Liver (tissue), 8 donors: ENCODE measurements at regions not wholly inside any gene's neighbourhood (a gene's known extent, or its start where the extent isn't known, plus 50 kb on each side); places are given as distances from the start of the nearest gene placed in this dataset.
A peak's percentile ranks its signal among the peaks of the same experiment; 100 is the strongest.

Experiments used
- DNase-seq: peaks from one replicate; pipeline ENCODE4 v3.0.0-alpha.2; 2017; ENCODE audit warnings: low spot score
- H3K27ac ChIP-seq, 2 donors: one replicate each; pipeline ENCODE4 v1.7.0; 2013; ENCODE audit warnings: inconsistent platforms in 2 of 2, low read length in 2 of 2, control low read depth in 1 of 2, low read depth in 1 of 2, mild to moderate bottlenecking in 1 of 2
- H3K27me3 ChIP-seq, 4 donors: one replicate each; pipeline versions ENCODE4 v1.6.1 to v1.7.0; 2013; ENCODE audit warnings: low read length in 3 of 4, inconsistent platforms in 1 of 4, mild to moderate bottlenecking in 1 of 4, moderate library complexity in 1 of 4; ENCODE audit not compliant: control insufficient read depth in 4 of 4, insufficient read depth in 4 of 4
- H3K36me3 ChIP-seq, 4 donors: one replicate each; pipeline versions ENCODE4 v1.6.1 to v1.7.0; 2013; ENCODE audit warnings: low read length in 3 of 4, mild to moderate bottlenecking in 3 of 4, low read depth in 1 of 4, moderate library complexity in 1 of 4; ENCODE audit not compliant: control insufficient read depth in 4 of 4, insufficient read depth in 3 of 4
- H3K4me1 ChIP-seq, 4 donors: one replicate each; pipeline versions ENCODE4 v1.6.1 to v1.7.0; 2013; ENCODE audit warnings: low read length in 3 of 4, mild to moderate bottlenecking in 3 of 4, moderate library complexity in 1 of 4; ENCODE audit not compliant: control insufficient read depth in 4 of 4, insufficient read depth in 4 of 4
- H3K4me3 ChIP-seq, 3 donors: one replicate each; pipeline versions ENCODE4 v1.6.1 to v1.7.0; 2013; ENCODE audit warnings: low read length in 3 of 3, control low read depth in 1 of 3, low read depth in 1 of 3, mild to moderate bottlenecking in 1 of 3
- H3K9ac ChIP-seq, 2 donors: one replicate each; pipeline ENCODE4 v1.7.0; 2013; ENCODE audit warnings: low read length in 2 of 2, mild to moderate bottlenecking in 2 of 2, moderate library complexity in 2 of 2, control low read depth in 1 of 2, low read depth in 1 of 2
- H3K9me3 ChIP-seq, 4 donors: one replicate each; pipeline versions ENCODE4 v1.6.1 to v1.7.0; 2013; ENCODE audit warnings: low read length in 3 of 4; ENCODE audit not compliant: control insufficient read depth in 4 of 4
- EGR1 ChIP-seq, 2 donors: IDR thresholded peaks; 2 replicates each; pipeline ENCODE4 v1.6.1; 2016 to 2018; ENCODE audit warnings: antibody characterized with exemption in 2 of 2, low read depth in 2 of 2
- FOXA1 ChIP-seq: IDR thresholded peaks from 2 replicates; pipeline ENCODE4 v1.6.1; 2016; ENCODE audit warnings: antibody characterized with exemption
- FOXA2 ChIP-seq: IDR thresholded peaks from 2 replicates; pipeline ENCODE4 v1.6.1; 2016; ENCODE audit warnings: antibody characterized with exemption
- GABPA ChIP-seq, 2 donors: IDR thresholded peaks in 1 of 2; conservative IDR thresholded peaks in 1 of 2; 2 replicates each; pipeline ENCODE4 v1.6.1; 2016; ENCODE audit warnings: antibody characterized with exemption in 2 of 2, mild to moderate bottlenecking in 1 of 2, moderate library complexity in 1 of 2
- HNF4A ChIP-seq, 2 donors: conservative IDR thresholded peaks; 2 replicates each; pipeline ENCODE4 v1.6.1; 2016; ENCODE audit warnings: antibody characterized with exemption in 2 of 2, mild to moderate bottlenecking in 2 of 2
- HNF4G ChIP-seq: IDR thresholded peaks from 2 replicates; pipeline ENCODE4 v1.6.1; 2016; ENCODE audit warnings: antibody characterized with exemption
- JUND ChIP-seq, 2 donors: IDR thresholded peaks; 2 replicates each; pipeline ENCODE4 v1.6.1; 2016; ENCODE audit warnings: antibody characterized with exemption in 2 of 2
- NR2F2 ChIP-seq: IDR thresholded peaks from 2 replicates; pipeline ENCODE4 v1.6.1; 2016; ENCODE audit warnings: antibody characterized with exemption
- RAD21 ChIP-seq, 2 donors: IDR thresholded peaks; 2 replicates each; pipeline ENCODE4 v1.6.1; 2016; ENCODE audit warnings: antibody characterized with exemption in 2 of 2, mild to moderate bottlenecking in 2 of 2
- RXRA ChIP-seq, 2 donors: IDR thresholded peaks; 2 replicates each; pipeline ENCODE4 v1.6.1; 2017 to 2018; ENCODE audit warnings: antibody characterized with exemption in 2 of 2, mild to moderate bottlenecking in 1 of 2
- SP1 ChIP-seq: IDR thresholded peaks from 2 replicates; pipeline ENCODE4 v1.6.1; 2018; ENCODE audit warnings: antibody characterized with exemption, mild to moderate bottlenecking
- TAF1 ChIP-seq: conservative IDR thresholded peaks from 2 replicates; pipeline ENCODE4 v1.6.1; 2016; ENCODE audit warnings: antibody characterized with exemption, mild to moderate bottlenecking
- YY1 ChIP-seq: IDR thresholded peaks from 2 replicates; pipeline ENCODE4 v1.6.1; 2016; ENCODE audit warnings: antibody characterized with exemption, mild to moderate bottlenecking
- WGBS: extraction: QIAGEN DNeasy Blood & Tissue Kit; methylation state at CpG from one replicate; pipeline ENCODE4 v1.1.7; 2013; 5-methylcytosine and 5-hydroxymethylcytosine counted together
- TF ChIP-seq, protein P1 (sequence below): IDR thresholded peaks from 2 replicates; pipeline ENCODE4 v1.6.1; 2016; ENCODE audit warnings: antibody characterized with exemption
- TF ChIP-seq, protein P2 (sequence below): fragments of 150-350 bp; IDR thresholded peaks from 2 replicates; pipeline ENCODE4 v1.5.1; 2017; ENCODE audit warnings: improper control_type of control experiment, low read depth, low read length; ENCODE audit not compliant: missing input control
- TF ChIP-seq, protein P3 (sequence below): IDR thresholded peaks from 2 replicates; pipeline ENCODE4 v1.6.1; 2016; ENCODE audit warnings: antibody characterized with exemption
- TF ChIP-seq, protein P4 (sequence below): IDR thresholded peaks from 2 replicates; pipeline ENCODE4 v1.6.1; 2016; ENCODE audit warnings: antibody characterized with exemption, mild to moderate bottlenecking
- TF ChIP-seq, protein P5 (sequence below): IDR thresholded peaks from 2 replicates; pipeline ENCODE4 v1.6.1; 2016; ENCODE audit warnings: antibody characterized with exemption
- donor health status: healthy.
- donor health status: healthy.
- donor health status: healthy.
- donor health status: healthy.
- donor health status: healthy.

DNA sequence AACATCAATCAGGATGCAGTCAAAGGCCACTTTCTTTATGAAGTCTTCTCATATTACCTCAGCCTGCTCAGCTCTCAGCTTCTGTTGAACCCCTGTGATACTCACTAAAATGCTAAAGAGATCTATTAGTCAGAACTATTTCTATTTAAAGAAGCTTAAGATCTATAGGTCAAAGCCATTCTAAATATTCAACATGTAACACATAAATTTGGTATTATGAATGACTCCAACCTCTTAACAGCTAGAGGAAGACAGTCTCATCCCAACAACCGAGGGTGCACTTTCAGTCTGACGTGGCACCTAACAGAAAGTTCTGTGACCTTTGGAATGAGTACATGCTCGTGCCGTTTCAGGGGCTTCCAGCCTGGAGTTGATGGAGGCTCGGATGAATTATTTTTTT is 301.5 kb upstream of the VLDLR start:
- Histone ChIP-seq H3K27me3 (no peaks in the 10 kb centered on the region), H3K9me3 (no peaks in the 10 kb centered on the region), H3K4me3 (no peak overlapping the region), H3K27ac (no peak overlapping the region), H3K4me1 (no peaks in the 10 kb centered on the region), H3K9ac (no peak overlapping the region), H3K36me3 (no peaks in the 10 kb centered on the region)
- no peak for DNase-seq
- WGBS, result 51% methylated on average over 5 of the region's 5 CpGs
- TF ChIP-seq TAF1 (no peak), HNF4A (conservative IDR thresholded peaks at IDR 0.05) (peak in 1 of 2 donors; percentile 17)

DNA sequence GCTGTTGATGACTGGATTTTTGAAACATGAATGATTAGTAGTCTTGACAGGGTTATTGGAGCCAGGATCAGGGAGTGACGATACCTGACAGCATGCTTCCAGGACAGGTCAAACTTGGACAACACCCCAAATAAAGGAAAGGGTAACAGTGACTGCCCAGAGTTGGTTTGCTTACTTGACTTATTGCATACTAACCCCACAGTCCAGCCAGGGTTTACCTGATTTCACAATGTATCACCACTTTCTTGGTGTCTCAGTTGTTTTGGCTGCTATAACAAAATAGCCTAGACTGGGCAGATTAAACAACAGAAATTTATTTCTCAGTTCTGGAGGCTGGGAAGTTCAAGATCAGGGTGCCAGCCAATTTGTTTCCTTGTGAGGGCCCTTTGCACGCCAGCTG is 301.0 kb upstream of the VLDLR start:
- TF ChIP-seq, protein P1, sequence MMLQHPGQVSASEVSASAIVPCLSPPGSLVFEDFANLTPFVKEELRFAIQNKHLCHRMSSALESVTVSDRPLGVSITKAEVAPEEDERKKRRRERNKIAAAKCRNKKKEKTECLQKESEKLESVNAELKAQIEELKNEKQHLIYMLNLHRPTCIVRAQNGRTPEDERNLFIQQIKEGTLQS, result no peak
- TF ChIP-seq HNF4G, result no peak
- peak in 1 of 2 donors; percentile 3 for TF ChIP-seq HNF4A (conservative IDR thresholded peaks at IDR 0.05)
- TF ChIP-seq FOXA1, result no peak
- no peak for TF ChIP-seq GABPA (IDR thresholded peaks at IDR 0.05 in 1 of 2, conservative IDR thresholded peaks at IDR 0.05 in 1 of 2)
- peak in 1 of 2 donors; percentile 54 for TF ChIP-seq RXRA (IDR thresholded peaks at IDR 0.05)
- Histone ChIP-seq H3K9me3 (no peaks in the 10 kb centered on the region), H3K9ac (no peak overlapping the region), H3K36me3 (no peaks in the 10 kb centered on the region), H3K4me3 (no peak overlapping the region), H3K27ac (no peak overlapping the region), H3K27me3 (no peaks in the 10 kb centered on the region), H3K4me1 (no peaks in the 10 kb centered on the region)
- 57% methylated on average over 2 of the region's 2 CpGs for WGBS
- DNase-seq, result no peak

DNA sequence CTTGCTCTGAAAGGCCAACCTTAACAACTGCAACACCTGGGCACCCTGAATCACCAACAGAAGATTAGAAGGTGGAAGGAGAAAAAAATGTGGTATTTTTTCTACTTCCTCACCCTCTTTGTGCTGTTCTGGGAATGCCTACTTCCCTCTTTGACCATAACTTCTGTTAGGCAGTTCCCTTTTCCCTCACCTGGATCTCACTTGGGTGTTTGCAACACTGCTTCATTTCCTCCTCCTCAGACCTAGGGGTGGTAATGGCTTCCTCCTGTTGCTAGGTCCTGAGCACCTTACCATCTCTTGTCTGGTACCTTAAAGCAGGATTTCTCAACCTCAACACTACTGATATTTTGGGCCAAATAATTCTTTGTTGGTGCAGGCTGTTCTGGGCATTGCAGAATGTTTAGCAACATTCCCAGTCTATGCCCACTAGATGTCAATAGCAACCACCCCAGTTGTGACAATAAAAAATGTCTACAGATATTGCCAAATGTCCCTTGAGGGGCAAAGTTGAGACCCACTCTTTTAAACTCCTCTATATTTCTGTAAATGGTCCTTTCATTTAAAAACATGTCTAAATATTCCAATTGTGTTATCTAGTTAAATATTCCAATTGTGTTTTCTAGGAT is 300.0 kb upstream of the VLDLR start:
- no peak for TF ChIP-seq YY1
- no peak for TF ChIP-seq SP1
- no peak for TF ChIP-seq HNF4G
- TF ChIP-seq, protein P2, sequence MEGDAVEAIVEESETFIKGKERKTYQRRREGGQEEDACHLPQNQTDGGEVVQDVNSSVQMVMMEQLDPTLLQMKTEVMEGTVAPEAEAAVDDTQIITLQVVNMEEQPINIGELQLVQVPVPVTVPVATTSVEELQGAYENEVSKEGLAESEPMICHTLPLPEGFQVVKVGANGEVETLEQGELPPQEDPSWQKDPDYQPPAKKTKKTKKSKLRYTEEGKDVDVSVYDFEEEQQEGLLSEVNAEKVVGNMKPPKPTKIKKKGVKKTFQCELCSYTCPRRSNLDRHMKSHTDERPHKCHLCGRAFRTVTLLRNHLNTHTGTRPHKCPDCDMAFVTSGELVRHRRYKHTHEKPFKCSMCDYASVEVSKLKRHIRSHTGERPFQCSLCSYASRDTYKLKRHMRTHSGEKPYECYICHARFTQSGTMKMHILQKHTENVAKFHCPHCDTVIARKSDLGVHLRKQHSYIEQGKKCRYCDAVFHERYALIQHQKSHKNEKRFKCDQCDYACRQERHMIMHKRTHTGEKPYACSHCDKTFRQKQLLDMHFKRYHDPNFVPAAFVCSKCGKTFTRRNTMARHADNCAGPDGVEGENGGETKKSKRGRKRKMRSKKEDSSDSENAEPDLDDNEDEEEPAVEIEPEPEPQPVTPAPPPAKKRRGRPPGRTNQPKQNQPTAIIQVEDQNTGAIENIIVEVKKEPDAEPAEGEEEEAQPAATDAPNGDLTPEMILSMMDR, result peak; percentile 27
- no peak for TF ChIP-seq GABPA (IDR thresholded peaks at IDR 0.05 in 1 of 2, conservative IDR thresholded peaks at IDR 0.05 in 1 of 2)
- no peak for TF ChIP-seq TAF1
- TF ChIP-seq, protein P1, result no peak
- TF ChIP-seq, protein P3, sequence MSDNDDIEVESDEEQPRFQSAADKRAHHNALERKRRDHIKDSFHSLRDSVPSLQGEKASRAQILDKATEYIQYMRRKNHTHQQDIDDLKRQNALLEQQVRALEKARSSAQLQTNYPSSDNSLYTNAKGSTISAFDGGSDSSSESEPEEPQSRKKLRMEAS, result no peak
- no peak for TF ChIP-seq RXRA (IDR thresholded peaks at IDR 0.05)
- TF ChIP-seq, protein P4, sequence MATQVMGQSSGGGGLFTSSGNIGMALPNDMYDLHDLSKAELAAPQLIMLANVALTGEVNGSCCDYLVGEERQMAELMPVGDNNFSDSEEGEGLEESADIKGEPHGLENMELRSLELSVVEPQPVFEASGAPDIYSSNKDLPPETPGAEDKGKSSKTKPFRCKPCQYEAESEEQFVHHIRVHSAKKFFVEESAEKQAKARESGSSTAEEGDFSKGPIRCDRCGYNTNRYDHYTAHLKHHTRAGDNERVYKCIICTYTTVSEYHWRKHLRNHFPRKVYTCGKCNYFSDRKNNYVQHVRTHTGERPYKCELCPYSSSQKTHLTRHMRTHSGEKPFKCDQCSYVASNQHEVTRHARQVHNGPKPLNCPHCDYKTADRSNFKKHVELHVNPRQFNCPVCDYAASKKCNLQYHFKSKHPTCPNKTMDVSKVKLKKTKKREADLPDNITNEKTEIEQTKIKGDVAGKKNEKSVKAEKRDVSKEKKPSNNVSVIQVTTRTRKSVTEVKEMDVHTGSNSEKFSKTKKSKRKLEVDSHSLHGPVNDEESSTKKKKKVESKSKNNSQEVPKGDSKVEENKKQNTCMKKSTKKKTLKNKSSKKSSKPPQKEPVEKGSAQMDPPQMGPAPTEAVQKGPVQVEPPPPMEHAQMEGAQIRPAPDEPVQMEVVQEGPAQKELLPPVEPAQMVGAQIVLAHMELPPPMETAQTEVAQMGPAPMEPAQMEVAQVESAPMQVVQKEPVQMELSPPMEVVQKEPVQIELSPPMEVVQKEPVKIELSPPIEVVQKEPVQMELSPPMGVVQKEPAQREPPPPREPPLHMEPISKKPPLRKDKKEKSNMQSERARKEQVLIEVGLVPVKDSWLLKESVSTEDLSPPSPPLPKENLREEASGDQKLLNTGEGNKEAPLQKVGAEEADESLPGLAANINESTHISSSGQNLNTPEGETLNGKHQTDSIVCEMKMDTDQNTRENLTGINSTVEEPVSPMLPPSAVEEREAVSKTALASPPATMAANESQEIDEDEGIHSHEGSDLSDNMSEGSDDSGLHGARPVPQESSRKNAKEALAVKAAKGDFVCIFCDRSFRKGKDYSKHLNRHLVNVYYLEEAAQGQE, result no peak
- peak; percentile 75 to 77 for TF ChIP-seq RAD21 (IDR thresholded peaks at IDR 0.05)
- TF ChIP-seq FOXA2, result no peak
- TF ChIP-seq HNF4A (conservative IDR thresholded peaks at IDR 0.05), result peak in 1 of 2 donors; percentile 12
- no peak for TF ChIP-seq EGR1 (IDR thresholded peaks at IDR 0.05; ENCODE audit: low read depth in 2 of 2)
- TF ChIP-seq, protein P5, sequence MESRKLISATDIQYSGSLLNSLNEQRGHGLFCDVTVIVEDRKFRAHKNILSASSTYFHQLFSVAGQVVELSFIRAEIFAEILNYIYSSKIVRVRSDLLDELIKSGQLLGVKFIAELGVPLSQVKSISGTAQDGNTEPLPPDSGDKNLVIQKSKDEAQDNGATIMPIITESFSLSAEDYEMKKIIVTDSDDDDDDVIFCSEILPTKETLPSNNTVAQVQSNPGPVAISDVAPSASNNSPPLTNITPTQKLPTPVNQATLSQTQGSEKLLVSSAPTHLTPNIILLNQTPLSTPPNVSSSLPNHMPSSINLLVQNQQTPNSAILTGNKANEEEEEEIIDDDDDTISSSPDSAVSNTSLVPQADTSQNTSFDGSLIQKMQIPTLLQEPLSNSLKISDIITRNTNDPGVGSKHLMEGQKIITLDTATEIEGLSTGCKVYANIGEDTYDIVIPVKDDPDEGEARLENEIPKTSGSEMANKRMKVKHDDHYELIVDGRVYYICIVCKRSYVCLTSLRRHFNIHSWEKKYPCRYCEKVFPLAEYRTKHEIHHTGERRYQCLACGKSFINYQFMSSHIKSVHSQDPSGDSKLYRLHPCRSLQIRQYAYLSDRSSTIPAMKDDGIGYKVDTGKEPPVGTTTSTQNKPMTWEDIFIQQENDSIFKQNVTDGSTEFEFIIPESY, result no peak
- TF ChIP-seq JUND (IDR thresholded peaks at IDR 0.05), result no peak
- TF ChIP-seq NR2F2, result no peak
- TF ChIP-seq FOXA1, result no peak
- no peak for DNase-seq
- Histone ChIP-seq H3K9me3 (no peaks in the 10 kb centered on the region), H3K27me3 (no peaks in the 10 kb centered on the region), H3K9ac (no peak overlapping the region), H3K4me3 (no peak overlapping the region), H3K36me3 (no peaks in the 10 kb centered on the region), H3K27ac (no peak overlapping the region), H3K4me1 (no peaks in the 10 kb centered on the region)
